ENCODE measurements at regions not wholly inside any gene's neighbourhood (a gene's known extent, or its start where the extent isn't known, plus 50 kb on each side); places are given as distances from the start of the nearest gene placed in this dataset.

GRCh38 chr5:44236040-44236439, 153.2 kb downstream of the FGF10 start:
- TF ChIP-seq CTCF (optimal IDR thresholded peaks at IDR 0.05 in 1 of 3, IDR thresholded peaks at IDR 0.05 in 1 of 3, conservative IDR thresholded peaks at IDR 0.05 in 1 of 3; ENCODE audit: extremely low read depth in 1 of 3, insufficient read depth in 2 of 3, low read length in 3 of 3) (no peak), EZH2 (IDR thresholded peaks at IDR 0.05; ENCODE audit: low read length) (no peak)
